ENCODE measurements at regions not wholly inside any gene's neighbourhood (a gene's known extent, or its start where the extent isn't known, plus 50 kb on each side); places are given as distances from the start of the nearest gene placed in this dataset.

- TF ChIP-seq CTCF (conservative IDR thresholded peaks at IDR 0.05) (no peak), ZFX (IDR thresholded peaks at IDR 0.05) (no peak)
These were observed 275.7 kb upstream of the DAB2 start for GRCh38 chr5:39700523-39700922.
